ENCODE measurements at regions not wholly inside any gene's neighbourhood (a gene's known extent, or its start where the extent isn't known, plus 50 kb on each side); places are given as distances from the start of the nearest gene placed in this dataset.

DNA sequence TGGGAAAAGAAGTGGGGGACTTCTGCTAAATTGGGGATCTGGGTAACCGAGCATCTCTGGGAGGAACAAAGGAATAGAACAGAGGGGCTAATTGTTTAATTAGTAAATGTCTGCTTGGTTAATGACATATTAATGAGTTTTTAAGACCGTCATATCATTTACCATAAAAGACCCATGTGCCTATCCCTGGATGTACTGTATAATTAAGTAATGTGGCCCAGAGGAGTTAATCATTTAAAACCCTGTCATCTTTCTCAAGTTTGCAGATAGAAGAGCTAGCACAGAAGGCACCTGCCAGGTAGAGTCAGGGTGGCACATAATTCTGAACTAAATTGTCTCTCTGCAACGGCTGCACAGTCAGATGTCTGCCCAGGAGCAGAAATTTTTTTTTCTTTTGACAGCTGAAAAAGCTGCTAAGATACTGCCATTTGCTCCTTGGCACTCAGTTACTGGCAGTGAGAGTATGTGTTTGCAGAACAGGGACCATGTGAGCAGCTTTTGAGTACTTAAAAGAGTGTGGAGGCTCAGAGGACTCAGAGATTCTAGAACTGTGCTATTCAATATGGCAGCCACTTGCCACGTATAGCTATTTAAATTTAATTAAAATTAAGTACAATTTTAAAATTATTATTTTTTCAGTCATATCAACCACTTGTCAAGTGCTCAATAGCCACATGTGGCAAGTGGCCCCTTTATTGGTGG, 202.7 kb upstream of the SLC35B3 start:
- 76 to 82% (median 77%) methylated on average over 4 of the region's 4 CpGs for WGBS, 4 donors
- Histone ChIP-seq H3K36me3 (replicated peaks in 1 of 2) (no peaks in the 10 kb centered on the region), H3K9me3 (replicated peaks in 1 of 3) (no peaks in the 10 kb centered on the region), H3K4me1 (replicated peaks in 1 of 2) (no peaks in the 10 kb centered on the region), H3K4me3 (no peak overlapping the region), H3K27me3 (no peaks in the 10 kb centered on the region), H3K27ac (no peak overlapping the region)
- intact Hi-C loops (cut with DNase I): no loop called here
- no peak for DNase-seq
- TF ChIP-seq POLR2A (IDR thresholded peaks at IDR 0.05): no peak
- TF ChIP-seq, protein P1, sequence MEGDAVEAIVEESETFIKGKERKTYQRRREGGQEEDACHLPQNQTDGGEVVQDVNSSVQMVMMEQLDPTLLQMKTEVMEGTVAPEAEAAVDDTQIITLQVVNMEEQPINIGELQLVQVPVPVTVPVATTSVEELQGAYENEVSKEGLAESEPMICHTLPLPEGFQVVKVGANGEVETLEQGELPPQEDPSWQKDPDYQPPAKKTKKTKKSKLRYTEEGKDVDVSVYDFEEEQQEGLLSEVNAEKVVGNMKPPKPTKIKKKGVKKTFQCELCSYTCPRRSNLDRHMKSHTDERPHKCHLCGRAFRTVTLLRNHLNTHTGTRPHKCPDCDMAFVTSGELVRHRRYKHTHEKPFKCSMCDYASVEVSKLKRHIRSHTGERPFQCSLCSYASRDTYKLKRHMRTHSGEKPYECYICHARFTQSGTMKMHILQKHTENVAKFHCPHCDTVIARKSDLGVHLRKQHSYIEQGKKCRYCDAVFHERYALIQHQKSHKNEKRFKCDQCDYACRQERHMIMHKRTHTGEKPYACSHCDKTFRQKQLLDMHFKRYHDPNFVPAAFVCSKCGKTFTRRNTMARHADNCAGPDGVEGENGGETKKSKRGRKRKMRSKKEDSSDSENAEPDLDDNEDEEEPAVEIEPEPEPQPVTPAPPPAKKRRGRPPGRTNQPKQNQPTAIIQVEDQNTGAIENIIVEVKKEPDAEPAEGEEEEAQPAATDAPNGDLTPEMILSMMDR (IDR thresholded peaks at IDR 0.05): no peak

DNA sequence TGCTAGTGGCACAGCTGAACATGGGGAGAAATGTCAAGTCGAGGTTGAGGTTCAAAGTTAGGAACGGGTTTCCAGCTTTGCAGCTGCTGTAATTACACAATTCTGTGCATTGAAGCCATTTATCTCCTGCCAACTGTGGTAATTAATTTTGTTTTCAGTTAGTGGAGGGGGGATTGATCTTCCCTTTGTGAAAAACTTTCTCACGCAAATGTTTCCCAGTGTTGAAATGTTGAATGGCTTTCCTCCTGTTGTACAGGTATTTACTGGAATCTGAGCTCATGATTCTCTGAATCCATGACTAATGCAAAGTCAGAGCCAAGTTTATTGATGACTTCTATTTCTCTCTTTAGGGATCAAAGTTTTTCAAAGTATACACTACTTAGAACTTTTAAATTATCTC, 198.4 kb upstream of the SLC35B3 start:
- no peaks in the 10 kb centered on the region for H3K9me3 ChIP-seq (replicated peaks in 1 of 3)
- no peaks in the 10 kb centered on the region for H3K36me3 ChIP-seq (replicated peaks in 1 of 2)
- 57 to 67% (median 58%) methylated on average over 3 of the region's 3 CpGs for WGBS, 4 donors
- H3K4me1 ChIP-seq (replicated peaks in 1 of 2): no peaks in the 10 kb centered on the region
- no peaks in the 10 kb centered on the region for H3K27me3 ChIP-seq
- H3K4me3 ChIP-seq: no peak overlapping the region
- no peak for DNase-seq
- no peak overlapping the region for H3K27ac ChIP-seq
- TF ChIP-seq, protein P1 (IDR thresholded peaks at IDR 0.05): no peak
- TF ChIP-seq POLR2A (IDR thresholded peaks at IDR 0.05): no peak
- intact Hi-C loops (cut with DNase I): no loop called here

DNA sequence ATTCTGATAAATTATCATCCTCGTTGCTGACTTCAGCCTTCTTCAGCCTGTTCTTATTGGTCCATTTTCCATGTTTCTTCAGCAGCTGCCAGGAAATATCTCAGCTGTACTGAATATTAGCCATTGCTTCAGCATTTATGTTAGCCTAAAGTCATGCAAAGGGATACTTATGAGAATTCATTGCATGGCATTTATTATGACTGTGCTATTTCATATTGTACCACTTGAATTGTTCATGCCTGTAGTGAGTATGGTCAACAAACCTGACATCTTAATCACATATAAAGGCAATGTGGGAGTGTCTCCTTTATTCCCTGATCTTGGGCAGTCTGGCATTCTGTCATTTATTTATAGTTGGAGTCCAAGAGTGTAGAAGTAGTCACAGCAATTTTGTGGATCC, 193.4 kb upstream of the SLC35B3 start:
- Histone ChIP-seq H3K36me3 (replicated peaks in 1 of 2) (no peaks in the 10 kb centered on the region), H3K27ac (no peak overlapping the region), H3K4me1 (replicated peaks in 1 of 2) (no peaks in the 10 kb centered on the region), H3K27me3 (no peaks in the 10 kb centered on the region), H3K4me3 (no peak overlapping the region), H3K9me3 (replicated peaks in 1 of 3) (no peaks in the 10 kb centered on the region)
- TF ChIP-seq, protein P1 (IDR thresholded peaks at IDR 0.05): no peak
- TF ChIP-seq POLR2A (IDR thresholded peaks at IDR 0.05): no peak
- DNase-seq: no peak
- intact Hi-C loops (cut with DNase I): no loop called here
- 52 to 67% (median 58%) methylated on average over 1 of the region's 1 CpG for WGBS, 4 donors

DNA sequence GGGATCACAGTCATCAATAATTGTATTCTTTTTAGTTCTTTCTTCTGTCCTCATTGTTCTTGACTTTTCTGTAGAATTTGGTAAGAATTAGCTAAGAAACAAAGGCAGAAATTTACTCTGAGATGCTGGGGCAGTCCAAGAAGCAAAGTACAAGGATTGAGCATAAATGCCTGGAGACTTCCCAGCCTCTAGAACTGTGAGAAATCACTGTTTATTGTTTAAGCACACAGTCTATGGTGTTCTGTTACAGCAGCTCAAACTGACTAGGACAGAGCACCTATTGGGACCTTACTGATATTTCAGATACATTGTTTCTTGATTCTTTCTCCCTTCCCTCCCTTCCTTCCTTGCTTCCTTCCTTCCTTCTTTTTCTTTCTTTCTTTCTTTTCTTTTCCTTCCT, 192.7 kb upstream of the SLC35B3 start:
- intact Hi-C loops (cut with DNase I): no loop called here
- H3K4me1 ChIP-seq (replicated peaks in 1 of 2): no peaks in the 10 kb centered on the region
- TF ChIP-seq POLR2A (IDR thresholded peaks at IDR 0.05): no peak
- TF ChIP-seq, protein P1 (IDR thresholded peaks at IDR 0.05): no peak
- no peaks in the 10 kb centered on the region for H3K9me3 ChIP-seq (replicated peaks in 1 of 3)
- DNase-seq: no peak
- no peak overlapping the region for H3K27ac ChIP-seq
- no peak overlapping the region for H3K4me3 ChIP-seq
- H3K36me3 ChIP-seq (replicated peaks in 1 of 2): no peaks in the 10 kb centered on the region
- no peaks in the 10 kb centered on the region for H3K27me3 ChIP-seq
